ENCODE measurements at regions not wholly inside any gene's neighbourhood (a gene's known extent, or its start where the extent isn't known, plus 50 kb on each side); places are given as distances from the start of the nearest gene placed in this dataset.

GRCh38 chr1:37391211-37392011, 83.0 kb upstream of the ZC3H12A start:
- Histone ChIP-seq H3K4me1 (ENCODE audit: control insufficient read depth, insufficient read depth, low read length) (no peaks in the 10 kb centered on the region), H3K9ac (ENCODE audit: low read length) (no peak overlapping the region), H3K9me3 (ENCODE audit: control insufficient read depth, low read length) (no peaks in the 10 kb centered on the region), H3K36me3 (ENCODE audit: control insufficient read depth, insufficient read depth, low read length, severe bottlenecking) (no peaks in the 10 kb centered on the region), H3K27me3 (replicated peaks; ENCODE audit: control insufficient read depth, insufficient read depth, low read length) (peaks cover 42% of the 10 kb centered on the region), H3K4me3 (ENCODE audit: low read length) (no peak overlapping the region)
- no peak for DNase-seq (ENCODE audit: low read depth)

GRCh38 chr1:37392051-37392450, 82.3 kb upstream of the ZC3H12A start:
- no peak overlapping the region for H3K9ac ChIP-seq (ENCODE audit: low read length)
- peaks cover 39% of the 10 kb centered on the region for H3K27me3 ChIP-seq (replicated peaks; ENCODE audit: control insufficient read depth, insufficient read depth, low read length)
- no peak for DNase-seq (ENCODE audit: low read depth)
- H3K4me3 ChIP-seq (ENCODE audit: low read length), result no peak overlapping the region
- no peaks in the 10 kb centered on the region for H3K36me3 ChIP-seq (ENCODE audit: control insufficient read depth, insufficient read depth, low read length, severe bottlenecking)
- H3K9me3 ChIP-seq (ENCODE audit: control insufficient read depth, low read length), result no peaks in the 10 kb centered on the region
- no peaks in the 10 kb centered on the region for H3K4me1 ChIP-seq (ENCODE audit: control insufficient read depth, insufficient read depth, low read length)

GRCh38 chr1:37393173-37394120, 80.9 kb upstream of the ZC3H12A start:
- DNase-seq (ENCODE audit: low read depth), result no peak
- no peaks in the 10 kb centered on the region for H3K4me1 ChIP-seq (ENCODE audit: control insufficient read depth, insufficient read depth, low read length)
- H3K27me3 ChIP-seq (replicated peaks; ENCODE audit: control insufficient read depth, insufficient read depth, low read length), result peaks cover 38% of the 10 kb centered on the region

GRCh38 chr1:37394574-37395464, 79.6 kb upstream of the ZC3H12A start:
- no peaks in the 10 kb centered on the region for H3K4me1 ChIP-seq (ENCODE audit: control insufficient read depth, insufficient read depth, low read length)
- no peak for DNase-seq (ENCODE audit: low read depth)
- H3K9ac ChIP-seq (ENCODE audit: low read length), result no peak overlapping the region
- no peaks in the 10 kb centered on the region for H3K36me3 ChIP-seq (ENCODE audit: control insufficient read depth, insufficient read depth, low read length, severe bottlenecking)
- H3K4me3 ChIP-seq (ENCODE audit: low read length), result no peak overlapping the region
- peaks cover 39% of the 10 kb centered on the region for H3K27me3 ChIP-seq (replicated peaks; ENCODE audit: control insufficient read depth, insufficient read depth, low read length)
- no peaks in the 10 kb centered on the region for H3K9me3 ChIP-seq (ENCODE audit: control insufficient read depth, low read length)

More at GRCh38 chr1:37393173-37394120, 80.9 kb upstream of the ZC3H12A start:
- Histone ChIP-seq H3K4me3 (ENCODE audit: low read length) (no peak overlapping the region), H3K9ac (ENCODE audit: low read length) (no peak overlapping the region), H3K9me3 (ENCODE audit: control insufficient read depth, low read length) (no peaks in the 10 kb centered on the region), H3K36me3 (ENCODE audit: control insufficient read depth, insufficient read depth, low read length, severe bottlenecking) (no peaks in the 10 kb centered on the region)

DNA sequence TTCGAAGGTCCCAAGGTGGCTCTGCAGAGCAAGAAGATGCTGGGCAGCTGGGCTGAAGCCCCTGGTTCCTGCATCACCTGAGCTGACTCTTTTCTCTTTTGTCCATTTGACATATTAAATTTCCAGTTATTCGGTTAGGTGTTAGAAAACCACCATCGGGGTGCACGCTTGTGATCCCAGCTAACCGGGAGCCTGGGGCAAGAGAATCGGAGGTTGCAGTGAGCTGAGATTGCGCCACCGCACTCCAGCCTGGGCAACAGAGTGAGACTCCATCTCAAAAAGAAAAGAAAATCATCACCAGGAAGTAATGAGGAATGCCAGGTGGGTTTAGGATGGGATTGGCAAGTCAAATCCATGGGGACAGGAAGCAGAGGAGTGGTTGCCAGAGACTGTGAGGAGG, 76.3 kb upstream of the ZC3H12A start:
- Histone ChIP-seq H3K27me3 (replicated peaks; ENCODE audit: control insufficient read depth, insufficient read depth, low read length) (peaks cover 52% of the 10 kb centered on the region), H3K9me3 (ENCODE audit: control insufficient read depth, low read length) (no peaks in the 10 kb centered on the region), H3K4me3 (ENCODE audit: low read length) (no peak overlapping the region), H3K9ac (ENCODE audit: low read length) (no peak overlapping the region), H3K36me3 (ENCODE audit: control insufficient read depth, insufficient read depth, low read length, severe bottlenecking) (no peaks in the 10 kb centered on the region), H3K4me1 (ENCODE audit: control insufficient read depth, insufficient read depth, low read length) (no peaks in the 10 kb centered on the region)
- no peak for DNase-seq (ENCODE audit: low read depth)

DNA sequence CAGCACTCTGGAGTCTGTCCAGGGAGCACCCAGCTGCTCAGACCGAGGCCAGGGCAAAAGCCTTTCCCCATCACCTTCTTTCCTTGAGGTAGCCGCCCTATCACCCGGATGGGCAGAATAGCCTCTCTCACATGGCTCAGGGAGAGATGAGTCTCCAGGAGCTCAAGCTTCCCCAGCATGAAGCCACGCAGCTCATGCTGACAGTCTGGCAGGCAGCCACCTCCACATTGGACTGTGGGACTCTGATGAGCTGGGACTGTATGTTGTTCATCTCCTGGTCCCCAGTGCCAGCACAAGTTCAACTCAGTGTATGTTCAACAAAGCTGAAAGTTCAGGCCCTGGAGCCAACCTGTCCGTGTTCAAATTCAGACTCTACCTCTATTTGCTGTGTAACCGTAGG, 75.2 kb upstream of the ZC3H12A start:
- H3K36me3 ChIP-seq (ENCODE audit: control insufficient read depth, insufficient read depth, low read length, severe bottlenecking), result no peaks in the 10 kb centered on the region
- DNase-seq (ENCODE audit: low read depth), result no peak
- H3K9ac ChIP-seq (ENCODE audit: low read length), result no peak overlapping the region
- H3K4me1 ChIP-seq (ENCODE audit: control insufficient read depth, insufficient read depth, low read length), result no peaks in the 10 kb centered on the region
- H3K4me3 ChIP-seq (ENCODE audit: low read length), result no peak overlapping the region
- H3K9me3 ChIP-seq (ENCODE audit: control insufficient read depth, low read length), result no peaks in the 10 kb centered on the region
- H3K27me3 ChIP-seq (replicated peaks; ENCODE audit: control insufficient read depth, insufficient read depth, low read length), result peaks cover 61% of the 10 kb centered on the region

DNA sequence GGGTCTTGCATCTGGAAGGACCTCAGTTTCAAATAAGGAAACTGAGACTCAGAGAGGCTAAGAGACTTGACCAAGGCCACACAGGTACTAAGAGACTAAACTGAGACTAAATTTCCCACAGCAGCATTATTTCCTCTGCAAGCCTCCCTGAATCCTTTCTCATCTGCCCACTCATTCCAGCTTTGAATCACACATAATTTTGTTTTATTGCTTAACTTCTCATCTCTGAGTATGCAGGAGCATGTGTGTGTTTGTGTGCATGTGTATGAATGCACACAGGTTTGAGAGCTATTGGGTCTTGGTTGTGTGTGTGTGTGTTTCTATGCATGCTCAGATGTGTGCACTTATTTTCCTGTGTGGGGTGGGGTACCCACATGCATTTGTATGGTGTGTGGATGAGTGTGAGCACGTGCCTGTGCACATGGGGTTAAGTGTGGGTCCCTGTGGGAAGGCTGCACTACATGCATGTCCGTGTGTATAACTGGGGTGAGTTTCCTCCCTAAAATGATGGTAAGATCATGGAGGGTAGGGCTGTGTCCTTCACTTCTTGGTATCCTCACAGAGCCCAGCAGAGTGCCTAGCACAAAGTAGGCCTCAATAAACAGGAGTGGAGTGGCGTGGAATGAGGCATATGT, 74.4 kb upstream of the ZC3H12A start:
- H3K36me3 ChIP-seq (ENCODE audit: control insufficient read depth, insufficient read depth, low read length, severe bottlenecking), result no peaks in the 10 kb centered on the region
- no peak overlapping the region for H3K4me3 ChIP-seq (ENCODE audit: low read length)
- no peaks in the 10 kb centered on the region for H3K9me3 ChIP-seq (ENCODE audit: control insufficient read depth, low read length)
- no peaks in the 10 kb centered on the region for H3K4me1 ChIP-seq (ENCODE audit: control insufficient read depth, insufficient read depth, low read length)
- H3K9ac ChIP-seq (ENCODE audit: low read length), result no peak overlapping the region
- no peak for DNase-seq (ENCODE audit: low read depth)
- peaks cover 54% of the 10 kb centered on the region for H3K27me3 ChIP-seq (replicated peaks; ENCODE audit: control insufficient read depth, insufficient read depth, low read length)

GRCh38 chr1:37400466-37401225, 73.7 kb upstream of the ZC3H12A start:
- Histone ChIP-seq H3K4me1 (ENCODE audit: control insufficient read depth, insufficient read depth, low read length) (no peaks in the 10 kb centered on the region), H3K27me3 (replicated peaks; ENCODE audit: control insufficient read depth, insufficient read depth, low read length) (peaks cover 47% of the 10 kb centered on the region), H3K36me3 (ENCODE audit: control insufficient read depth, insufficient read depth, low read length, severe bottlenecking) (no peaks in the 10 kb centered on the region), H3K9ac (ENCODE audit: low read length) (no peak overlapping the region), H3K9me3 (ENCODE audit: control insufficient read depth, low read length) (no peaks in the 10 kb centered on the region), H3K4me3 (ENCODE audit: low read length) (no peak overlapping the region)
- DNase-seq (ENCODE audit: low read depth), result no peak

- no peaks in the 10 kb centered on the region for H3K4me1 ChIP-seq (ENCODE audit: control insufficient read depth, insufficient read depth, low read length)
- H3K9me3 ChIP-seq (ENCODE audit: control insufficient read depth, low read length), result no peaks in the 10 kb centered on the region
- no peaks in the 10 kb centered on the region for H3K36me3 ChIP-seq (ENCODE audit: control insufficient read depth, insufficient read depth, low read length, severe bottlenecking)
- H3K4me3 ChIP-seq (ENCODE audit: low read length), result no peak overlapping the region
- peaks cover 35% of the 10 kb centered on the region for H3K27me3 ChIP-seq (replicated peaks; ENCODE audit: control insufficient read depth, insufficient read depth, low read length)
- no peak for DNase-seq (ENCODE audit: low read depth)
- H3K9ac ChIP-seq (ENCODE audit: low read length), result no peak overlapping the region
Measured at GRCh38 chr1:37403166-37403565, 71.2 kb upstream of the ZC3H12A start.

- DNase-seq (ENCODE audit: low read depth), result no peak
- Histone ChIP-seq H3K4me3 (ENCODE audit: low read length) (no peak overlapping the region), H3K27me3 (replicated peaks; ENCODE audit: control insufficient read depth, insufficient read depth, low read length) (peaks cover 30% of the 10 kb centered on the region), H3K36me3 (ENCODE audit: control insufficient read depth, insufficient read depth, low read length, severe bottlenecking) (no peaks in the 10 kb centered on the region), H3K9ac (ENCODE audit: low read length) (no peak overlapping the region), H3K9me3 (ENCODE audit: control insufficient read depth, low read length) (no peaks in the 10 kb centered on the region), H3K4me1 (ENCODE audit: control insufficient read depth, insufficient read depth, low read length) (no peaks in the 10 kb centered on the region)
Measured at GRCh38 chr1:37404711-37405110, 69.7 kb upstream of the ZC3H12A start.

Data from adipocyte (in vitro differentiated cells).